Spleen (tissue), 7 donors: ENCODE measurements at regions not wholly inside any gene's neighbourhood (a gene's known extent, or its start where the extent isn't known, plus 50 kb on each side); places are given as distances from the start of the nearest gene placed in this dataset.

Source experiments
- POLR2AphosphoS5 ChIP-seq, 3 donors: sonication (generic); formaldehyde crosslinking; IDR thresholded peaks; one replicate each; pipeline ENCODE4 v1.5.1; 2017; ENCODE audit warnings: antibody characterized with exemption in 3 of 3
- TF ChIP-seq, protein P1 (sequence below), 11 experiments: fragments of 200-600 bp in 7 of 11; fragments of 450-650 bp in 4 of 11; sonication (generic) in 4 of 11; IDR thresholded peaks in 8 of 11; conservative IDR thresholded peaks in 3 of 11; 1 replicate in 7 of 11; 2 replicates in 4 of 11; pipeline versions ENCODE4 v1.4.0 to v1.8.0; 2016 to 2021; ENCODE audit warnings: antibody characterized with exemption in 11 of 11, inconsistent platforms in 4 of 11, mild to moderate bottlenecking in 1 of 11
- donor health status: DM: no; HTN: no; CAD: no; lungs with moderate emphysema.
- donor health status: DM: no; HTN: no; CAD: no.
- donor health status: DM: no; HTN: no; CAD: no.

DNA sequence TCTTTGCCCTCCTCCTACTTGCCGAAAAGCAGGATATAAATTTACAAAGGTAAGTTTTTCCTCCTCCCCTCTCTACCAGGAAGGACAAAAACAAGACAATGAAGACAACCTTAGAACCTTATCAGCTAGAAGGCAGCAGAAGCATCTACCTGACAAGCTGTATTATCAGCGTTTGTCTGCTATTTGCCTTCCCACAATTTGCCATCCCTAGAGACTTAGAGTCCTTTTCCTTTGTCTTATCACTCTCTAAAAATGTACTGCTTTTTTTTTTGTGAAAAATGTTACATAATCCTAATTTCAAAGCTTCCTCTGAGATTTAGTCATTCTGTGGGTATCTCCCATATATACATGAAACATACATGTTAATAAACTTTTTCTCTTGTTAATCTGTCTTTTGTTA, 176.9 kb upstream of the PROK2 start:
- TF ChIP-seq, protein P1, sequence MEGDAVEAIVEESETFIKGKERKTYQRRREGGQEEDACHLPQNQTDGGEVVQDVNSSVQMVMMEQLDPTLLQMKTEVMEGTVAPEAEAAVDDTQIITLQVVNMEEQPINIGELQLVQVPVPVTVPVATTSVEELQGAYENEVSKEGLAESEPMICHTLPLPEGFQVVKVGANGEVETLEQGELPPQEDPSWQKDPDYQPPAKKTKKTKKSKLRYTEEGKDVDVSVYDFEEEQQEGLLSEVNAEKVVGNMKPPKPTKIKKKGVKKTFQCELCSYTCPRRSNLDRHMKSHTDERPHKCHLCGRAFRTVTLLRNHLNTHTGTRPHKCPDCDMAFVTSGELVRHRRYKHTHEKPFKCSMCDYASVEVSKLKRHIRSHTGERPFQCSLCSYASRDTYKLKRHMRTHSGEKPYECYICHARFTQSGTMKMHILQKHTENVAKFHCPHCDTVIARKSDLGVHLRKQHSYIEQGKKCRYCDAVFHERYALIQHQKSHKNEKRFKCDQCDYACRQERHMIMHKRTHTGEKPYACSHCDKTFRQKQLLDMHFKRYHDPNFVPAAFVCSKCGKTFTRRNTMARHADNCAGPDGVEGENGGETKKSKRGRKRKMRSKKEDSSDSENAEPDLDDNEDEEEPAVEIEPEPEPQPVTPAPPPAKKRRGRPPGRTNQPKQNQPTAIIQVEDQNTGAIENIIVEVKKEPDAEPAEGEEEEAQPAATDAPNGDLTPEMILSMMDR (IDR thresholded peaks at IDR 0.05 in 8 of 11, conservative IDR thresholded peaks at IDR 0.05 in 3 of 11), result no peak
- no peak for TF ChIP-seq POLR2AphosphoS5 (IDR thresholded peaks at IDR 0.05)
